ENCODE measurements at regions not wholly inside any gene's neighbourhood (a gene's known extent, or its start where the extent isn't known, plus 50 kb on each side); places are given as distances from the start of the nearest gene placed in this dataset.
"Not testable (repeated sequence)": the region's sequence is repeated elsewhere in the genome, so short reads cannot be mapped to it uniquely, and the experiment has no call there.

- TF ChIP-seq CTCF (IDR thresholded peaks at IDR 0.05; ENCODE audit: extremely low read depth, insufficient read depth, missing control alignments) = no peak
- in situ Hi-C loops (cut with MboI; ENCODE audit: low pct_unique_long_range_greater_than_20kb, low sequenced_read_pairs, unreplicated experiment) = no loop called here
- no peak for DNase-seq (ENCODE audit: low spot score)
These were observed 300.4 kb downstream of the PHF14 start for GRCh38 chr7:11274074-11274473.

- no peak for DNase-seq (ENCODE audit: low spot score)
- in situ Hi-C loops (cut with MboI; ENCODE audit: low pct_unique_long_range_greater_than_20kb, low sequenced_read_pairs, unreplicated experiment) = no loop called here
These were observed 308.3 kb downstream of the PHF14 start for GRCh38 chr7:11281953-11282352.

GRCh38 chr7:11283584-11283983, 309.9 kb downstream of the PHF14 start:
- DNase-seq (ENCODE audit: low spot score); in situ Hi-C loops (cut with MboI; ENCODE audit: low pct_unique_long_range_greater_than_20kb, low sequenced_read_pairs, unreplicated experiment): not testable (repeated sequence)

More at GRCh38 chr7:11281953-11282352, 308.3 kb downstream of the PHF14 start:
- no peak for TF ChIP-seq CTCF (IDR thresholded peaks at IDR 0.05; ENCODE audit: extremely low read depth, insufficient read depth, missing control alignments)

- in situ Hi-C loops (cut with MboI; ENCODE audit: low pct_unique_long_range_greater_than_20kb, low sequenced_read_pairs, unreplicated experiment) = no loop called here
- no peak for DNase-seq (ENCODE audit: low spot score)
- TF ChIP-seq CTCF (IDR thresholded peaks at IDR 0.05; ENCODE audit: extremely low read depth, insufficient read depth, missing control alignments) = no peak
These were observed 317.2 kb downstream of the PHF14 start for GRCh38 chr7:11290863-11291262.

GRCh38 chr7:11294218-11294617, 320.5 kb downstream of the PHF14 start:
- in situ Hi-C loops (cut with MboI; ENCODE audit: low pct_unique_long_range_greater_than_20kb, low sequenced_read_pairs, unreplicated experiment) = no loop called here
- no peak for TF ChIP-seq CTCF (IDR thresholded peaks at IDR 0.05; ENCODE audit: extremely low read depth, insufficient read depth, missing control alignments)
- no peak for DNase-seq (ENCODE audit: low spot score)

GRCh38 chr7:11294965-11295364, 321.3 kb downstream of the PHF14 start:
- in situ Hi-C loops (cut with MboI; ENCODE audit: low pct_unique_long_range_greater_than_20kb, low sequenced_read_pairs, unreplicated experiment) = no loop called here
- no peak for DNase-seq (ENCODE audit: low spot score)
- no peak for TF ChIP-seq CTCF (IDR thresholded peaks at IDR 0.05; ENCODE audit: extremely low read depth, insufficient read depth, missing control alignments)

GRCh38 chr7:11297126-11297625, 323.5 kb downstream of the PHF14 start:
- no peak for DNase-seq (ENCODE audit: low spot score)
- in situ Hi-C loops (cut with MboI; ENCODE audit: low pct_unique_long_range_greater_than_20kb, low sequenced_read_pairs, unreplicated experiment) = no loop called here
- no peak for TF ChIP-seq CTCF (IDR thresholded peaks at IDR 0.05; ENCODE audit: extremely low read depth, insufficient read depth, missing control alignments)
